Endothelial cell of umbilical vein (primary cell): ENCODE measurements at regions not wholly inside any gene's neighbourhood (a gene's known extent, or its start where the extent isn't known, plus 50 kb on each side); places are given as distances from the start of the nearest gene placed in this dataset.

Experiments used
- BruUV-seq: library from RNA; stranded (reverse); fragments of 400-500 nt; replicated peaks from 2 replicates; lab custom pipeline; 2021; lab: Mats Ljungman, UMichigan
- CTCF ChIA-PET: fragments of 300-600, 350-600 bp; sonication (Branson Sonifier 250); formaldehyde crosslinking; loops from one replicate; lab custom pipeline; 2021; ENCODE audit warnings: antibody characterized with exemption, inconsistent platforms; lab: Charles Lee
- POLR2A ChIA-PET: fragments of 300-600, 350-600 bp; sonication (Branson Sonifier 250); formaldehyde crosslinking; loops from one replicate; lab custom pipeline; 2021; ENCODE audit warnings: antibody characterized with exemption, inconsistent platforms; lab: Charles Lee
- DNase-seq: peaks from one replicate; pipeline ENCODE4 v3.0.0-alpha.2; 2011; ENCODE audit warnings: low read depth, low spot score
- FAIRE-seq: peaks from 2 replicates; lab custom pipeline; 2011; peaks lifted over from hg19 to GRCh38; lab: Jason Lieb, UNC
- H2AFZ ChIP-seq: 2 replicates; pipeline ENCODE4 v1.6.0; 2012; ENCODE audit warnings: low read depth, low read length, control low read depth, inconsistent platforms
- H3K27ac ChIP-seq: 2 replicates; pipeline ENCODE4 v1.5.1; 2011; ENCODE audit warnings: low read depth, mild to moderate bottlenecking, control low read depth, low read length, moderate library complexity; ENCODE audit not compliant: insufficient read depth
- H3K27me3 ChIP-seq, 2 experiments: 2 replicates each; pipeline versions ENCODE4 v1.6.0 to v1.6.1; 2011; ENCODE audit warnings: low read length in 2 of 2, mixed read lengths in 1 of 2; ENCODE audit not compliant: control insufficient read depth in 2 of 2, insufficient read depth in 2 of 2
- H3K36me3 ChIP-seq, 2 experiments: 2 replicates in 1 of 2; 3 replicates in 1 of 2; pipeline ENCODE4 v1.5.1; 2011; ENCODE audit warnings: low read length in 2 of 2, mild to moderate bottlenecking in 1 of 2, moderate library complexity in 1 of 2; ENCODE audit not compliant: control insufficient read depth in 2 of 2, insufficient read depth in 2 of 2; ENCODE audit errors: extremely low read depth in 1 of 2
- H3K4me1 ChIP-seq: 3 replicates; pipeline ENCODE4 v1.5.1; 2011; ENCODE audit warnings: mild to moderate bottlenecking, low read length; ENCODE audit not compliant: control insufficient read depth, insufficient read depth; ENCODE audit errors: extremely low read depth
- H3K4me2 ChIP-seq: 2 replicates; pipeline ENCODE4 v1.6.1; 2011; ENCODE audit warnings: low read length, control low read depth, mixed read lengths; ENCODE audit not compliant: insufficient read depth
- H3K4me3 ChIP-seq, 3 experiments: fragments of 200-600 bp in 1 of 3; sonication (generic), shearing (Covaris generic) in 1 of 3; replicated peaks in 1 of 3; 2 replicates each; pipeline ENCODE4 v1.5.1; 2011 to 2016; ENCODE audit warnings: control low read depth in 3 of 3, low read length in 3 of 3, mild to moderate bottlenecking in 2 of 3, inconsistent platforms in 1 of 3, low read depth in 1 of 3, moderate library complexity in 1 of 3; ENCODE audit not compliant: insufficient read depth in 1 of 3
- H3K79me2 ChIP-seq: 2 replicates; pipeline ENCODE4 v1.6.0; 2012; ENCODE audit warnings: low read length, inconsistent platforms; ENCODE audit not compliant: control insufficient read depth, insufficient read depth
- H3K9ac ChIP-seq: replicated peaks from 2 replicates; pipeline ENCODE3; 2011; ENCODE audit warnings: low read length, control low read depth; ENCODE audit not compliant: insufficient read depth; ENCODE audit errors: extremely low read depth
- H3K9me1 ChIP-seq: replicated peaks from 3 replicates; pipeline ENCODE4 v1.6.0; 2011; ENCODE audit warnings: mild to moderate bottlenecking, low read length; ENCODE audit not compliant: control insufficient read depth, insufficient read depth; ENCODE audit errors: extremely low read depth
- H3K9me3 ChIP-seq: replicated peaks from 2 replicates; pipeline ENCODE4 v1.5.1; 2012; ENCODE audit warnings: low read length, inconsistent platforms; ENCODE audit not compliant: control insufficient read depth, insufficient read depth
- H4K20me1 ChIP-seq: replicated peaks from 2 replicates; pipeline ENCODE3; 2011; ENCODE audit warnings: mild to moderate bottlenecking, low read length; ENCODE audit not compliant: control insufficient read depth, insufficient read depth; ENCODE audit errors: extremely low read depth
- MYC ChIP-seq: IDR thresholded peaks from one replicate; pipeline ENCODE4 v1.6.1; 2011; ENCODE audit warnings: mild to moderate bottlenecking, low read depth, low read length
- POLR2A ChIP-seq: IDR thresholded peaks from 2 replicates; pipeline ENCODE4 v1.6.1; 2012; ENCODE audit warnings: low read depth, mild to moderate bottlenecking, control low read depth, low read length
- POLR2AphosphoS5 ChIP-seq: IDR thresholded peaks from 2 replicates; pipeline ENCODE4 v1.6.1; 2012; ENCODE audit warnings: low read depth, mild to moderate bottlenecking, control low read depth, low read length, moderate library complexity; ENCODE audit not compliant: insufficient read depth
- dilution Hi-C: fragments of 300-500 bp; cut with MboI; formaldehyde crosslinking; loops from one replicate; pipeline ENCODE4 v1.15.0; 2019; ENCODE audit warnings: low sequenced_read_pairs; ENCODE audit not compliant: extremely low pct_ligation_motif_present
- intact Hi-C: fragments of 100-400 bp; cut with micrococcal nuclease; formaldehyde crosslinking; loops from one replicate; pipeline ENCODE4 v1.10.0; 2022
- TF ChIP-seq, protein P1 (sequence below), 2 donors: IDR thresholded peaks; 1 replicate in 1 of 2; 2 replicates in 1 of 2; pipeline ENCODE4 v1.5.1; 2011; ENCODE audit warnings: low read length in 2 of 2, mild to moderate bottlenecking in 2 of 2, moderate library complexity in 2 of 2, control low read depth in 1 of 2, inconsistent platforms in 1 of 2, low read depth in 1 of 2; ENCODE audit not compliant: insufficient read depth in 1 of 2; ENCODE audit errors: extremely low read depth in 1 of 2
- TF ChIP-seq, protein P2 (sequence below): IDR thresholded peaks from 2 replicates; pipeline ENCODE4 v1.6.1; 2011; ENCODE audit not compliant: insufficient read depth, insufficient read length

DNA sequence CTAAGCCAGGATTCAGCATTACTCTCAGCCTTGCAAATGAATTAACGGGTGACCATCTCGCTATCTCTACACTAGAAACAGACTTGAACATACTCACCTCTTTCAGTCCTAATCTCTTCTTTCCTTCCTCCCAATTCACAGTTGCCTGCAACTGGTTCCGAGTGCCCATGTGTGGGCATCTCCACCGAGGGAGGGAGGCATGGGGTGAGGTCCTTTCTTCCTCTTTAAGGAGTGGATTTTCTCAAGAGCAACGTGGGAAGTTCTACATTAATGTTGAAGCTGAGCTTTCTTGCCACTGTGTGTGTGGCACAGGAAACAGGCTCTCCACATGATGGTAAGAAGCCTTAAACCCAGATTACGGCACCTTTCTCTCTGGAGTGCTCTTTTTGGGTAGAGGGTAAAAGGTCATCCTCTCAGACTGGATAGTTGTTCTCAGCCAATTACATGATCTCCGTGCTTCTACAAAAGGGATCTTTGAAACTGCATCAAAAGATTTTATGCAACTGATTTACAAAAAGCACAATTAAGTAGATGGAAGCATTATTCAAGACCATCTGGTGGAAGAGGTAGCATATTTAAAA, 286.8 kb upstream of the NR2F2 start:
- H3K36me3 ChIP-seq, result no peaks in the 10 kb centered on the region
- no peak overlapping the region for H2AFZ ChIP-seq
- no peaks in the 10 kb centered on the region for H3K27me3 ChIP-seq
- DNase-seq (no peak), FAIRE-seq (no peak)
- H3K27ac ChIP-seq, result no peak overlapping the region
- no peak for TF ChIP-seq POLR2A
- TF ChIP-seq, protein P1, sequence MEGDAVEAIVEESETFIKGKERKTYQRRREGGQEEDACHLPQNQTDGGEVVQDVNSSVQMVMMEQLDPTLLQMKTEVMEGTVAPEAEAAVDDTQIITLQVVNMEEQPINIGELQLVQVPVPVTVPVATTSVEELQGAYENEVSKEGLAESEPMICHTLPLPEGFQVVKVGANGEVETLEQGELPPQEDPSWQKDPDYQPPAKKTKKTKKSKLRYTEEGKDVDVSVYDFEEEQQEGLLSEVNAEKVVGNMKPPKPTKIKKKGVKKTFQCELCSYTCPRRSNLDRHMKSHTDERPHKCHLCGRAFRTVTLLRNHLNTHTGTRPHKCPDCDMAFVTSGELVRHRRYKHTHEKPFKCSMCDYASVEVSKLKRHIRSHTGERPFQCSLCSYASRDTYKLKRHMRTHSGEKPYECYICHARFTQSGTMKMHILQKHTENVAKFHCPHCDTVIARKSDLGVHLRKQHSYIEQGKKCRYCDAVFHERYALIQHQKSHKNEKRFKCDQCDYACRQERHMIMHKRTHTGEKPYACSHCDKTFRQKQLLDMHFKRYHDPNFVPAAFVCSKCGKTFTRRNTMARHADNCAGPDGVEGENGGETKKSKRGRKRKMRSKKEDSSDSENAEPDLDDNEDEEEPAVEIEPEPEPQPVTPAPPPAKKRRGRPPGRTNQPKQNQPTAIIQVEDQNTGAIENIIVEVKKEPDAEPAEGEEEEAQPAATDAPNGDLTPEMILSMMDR (IDR thresholded peaks at IDR 0.05; ENCODE audit: extremely low read depth in 1 of 2, insufficient read depth in 1 of 2, low read depth in 1 of 2, low read length in 2 of 2), result no peak
- TF ChIP-seq POLR2AphosphoS5, result no peak
- TF ChIP-seq, protein P2, sequence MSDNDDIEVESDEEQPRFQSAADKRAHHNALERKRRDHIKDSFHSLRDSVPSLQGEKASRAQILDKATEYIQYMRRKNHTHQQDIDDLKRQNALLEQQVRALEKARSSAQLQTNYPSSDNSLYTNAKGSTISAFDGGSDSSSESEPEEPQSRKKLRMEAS, result no peak
- no peak for TF ChIP-seq MYC
- POLR2A ChIA-PET, result no interaction called here
- no peak overlapping the region for H3K9ac ChIP-seq
- no peaks in the 10 kb centered on the region for H3K9me1 ChIP-seq
- H3K4me2 ChIP-seq, result no peak overlapping the region
- no peak overlapping the region for H3K4me3 ChIP-seq
- H3K4me1 ChIP-seq, result peaks cover 14% of the 10 kb centered on the region
- H3K9me3 ChIP-seq, result no peaks in the 10 kb centered on the region
- H3K79me2 ChIP-seq, result no peaks in the 10 kb centered on the region
- no peaks in the 10 kb centered on the region for H4K20me1 ChIP-seq
- CTCF ChIA-PET, result no interaction called here
- intact Hi-C loops (loop anchor here (10.0 kb wide), 2 partner anchors 1369 to 1459 kb away; no protein-coding TSS in a partner anchor), dilution Hi-C loops (no loop called here)
- no TSS peak for BruUV-seq
